K562 (cell line): ENCODE measurements at regions not wholly inside any gene's neighbourhood (a gene's known extent, or its start where the extent isn't known, plus 50 kb on each side); places are given as distances from the start of the nearest gene placed in this dataset.

ENCODE experiments used
- EP300 ChIP-seq: IDR thresholded peaks from 2 replicates; pipeline ENCODE4 v1.6.1; 2012; ENCODE audit warnings: low read length, improper control_type of control experiment
- POLR2A ChIP-seq: fragments of 450-650 bp; conservative IDR thresholded peaks from 2 replicates; pipeline ENCODE4 v1.6.1; 2016
- RAD21 ChIP-seq, 2 experiments: fragments of 250-450 bp in 1 of 2; fragments of 450-650 bp in 1 of 2; sonication (Bioruptor Pico) in 1 of 2; formaldehyde crosslinking in 1 of 2; IDR thresholded peaks in 1 of 2; conservative IDR thresholded peaks in 1 of 2; 2 replicates each; pipeline versions ENCODE4 v1.4.0 to v1.8.0; 2020 to 2022; ENCODE audit warnings: mild to moderate bottlenecking in 2 of 2, moderate library complexity in 1 of 2
- SAFB2 ChIP-seq: fragments of 200-400 bp; formaldehyde crosslinking; IDR thresholded peaks from 2 replicates; pipeline ENCODE4 v1.6.1; 2018; ENCODE audit warnings: borderline replicate concordance, low read length, low read depth, moderate library complexity; ENCODE audit not compliant: severe bottlenecking
- SPI1 ChIP-seq: IDR thresholded peaks from 2 replicates; pipeline ENCODE4 v1.6.1; 2011; ENCODE audit warnings: low read depth, low read length, control low read depth, borderline replicate concordance
- ZNF780A ChIP-seq: fragments of 250-450 bp; sonication (Bioruptor Pico); IDR thresholded peaks from 2 replicates; pipeline ENCODE4 v1.5.0; 2021; ENCODE audit warnings: mild to moderate bottlenecking
- TF ChIP-seq, protein P1 (sequence below): fragments of 250-450 bp; sonication (Bioruptor Pico); IDR thresholded peaks from 2 replicates; pipeline ENCODE4 v1.5.1; 2021; ENCODE audit warnings: mild to moderate bottlenecking
- TF ChIP-seq, protein P2 (sequence below), 3 experiments: IDR thresholded peaks in 2 of 3; conservative IDR thresholded peaks in 1 of 3; 2 replicates each; pipeline ENCODE4 v1.5.1; 2011 to 2012; ENCODE audit warnings: low read length in 3 of 3, mild to moderate bottlenecking in 3 of 3, control low read depth in 2 of 3, improper control_type of control experiment in 1 of 3, inconsistent platforms in 1 of 3, low read depth in 1 of 3, mixed read lengths in 1 of 3, moderate library complexity in 1 of 3; ENCODE audit not compliant: insufficient read depth in 2 of 3
- TF ChIP-seq, protein P3 (sequence below): sonication (generic); formaldehyde crosslinking; IDR thresholded peaks from 2 replicates; pipeline ENCODE4 v1.9.0; 2022; ENCODE audit warnings: mild to moderate bottlenecking, missing genetic modification reagents

DNA sequence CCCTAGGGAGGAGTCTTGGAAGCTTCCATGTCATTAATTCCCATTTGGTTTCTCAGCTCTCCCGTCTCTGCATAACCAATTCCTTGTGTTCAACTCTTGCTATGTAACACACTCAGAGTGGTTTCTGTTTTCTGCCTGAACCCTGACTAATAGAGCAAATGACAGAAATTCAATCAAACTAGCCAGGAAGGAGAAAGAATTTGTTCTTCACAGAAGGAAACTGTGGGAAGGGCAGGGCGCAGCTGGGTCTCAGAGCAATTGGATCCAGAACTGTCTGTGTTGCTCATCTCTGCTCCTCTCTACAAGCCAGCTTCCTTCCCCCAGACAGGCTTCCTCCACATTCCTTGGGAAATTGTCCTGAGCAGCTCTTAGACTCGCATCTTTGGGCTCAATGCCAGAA, 269.8 kb downstream of the TNS1 start:
- no peak for TF ChIP-seq SAFB2
- TF ChIP-seq ZNF780A (CRISPR knock-in tag), result no peak
- no peak for TF ChIP-seq RAD21 (CRISPR knock-in tag; conservative IDR thresholded peaks at IDR 0.05 in 1 of 2, IDR thresholded peaks at IDR 0.05 in 1 of 2)
- TF ChIP-seq EP300, result no peak
- TF ChIP-seq SPI1, result no peak
- TF ChIP-seq, protein P1, sequence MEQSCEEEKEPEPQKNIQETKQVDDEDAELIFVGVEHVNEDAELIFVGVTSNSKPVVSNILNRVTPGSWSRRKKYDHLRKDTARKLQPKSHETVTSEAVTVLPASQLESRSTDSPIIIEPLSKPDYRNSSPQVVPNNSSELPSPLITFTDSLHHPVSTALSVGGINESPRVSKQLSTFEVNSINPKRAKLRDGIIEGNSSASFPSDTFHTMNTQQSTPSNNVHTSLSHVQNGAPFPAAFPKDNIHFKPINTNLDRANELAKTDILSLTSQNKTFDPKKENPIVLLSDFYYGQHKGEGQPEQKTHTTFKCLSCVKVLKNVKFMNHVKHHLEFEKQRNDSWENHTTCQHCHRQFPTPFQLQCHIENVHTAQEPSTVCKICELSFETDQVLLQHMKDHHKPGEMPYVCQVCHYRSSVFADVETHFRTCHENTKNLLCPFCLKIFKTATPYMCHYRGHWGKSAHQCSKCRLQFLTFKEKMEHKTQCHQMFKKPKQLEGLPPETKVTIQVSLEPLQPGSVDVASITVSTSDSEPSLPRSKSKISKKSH (CRISPR knock-in tag), result no peak
- TF ChIP-seq, protein P2, sequence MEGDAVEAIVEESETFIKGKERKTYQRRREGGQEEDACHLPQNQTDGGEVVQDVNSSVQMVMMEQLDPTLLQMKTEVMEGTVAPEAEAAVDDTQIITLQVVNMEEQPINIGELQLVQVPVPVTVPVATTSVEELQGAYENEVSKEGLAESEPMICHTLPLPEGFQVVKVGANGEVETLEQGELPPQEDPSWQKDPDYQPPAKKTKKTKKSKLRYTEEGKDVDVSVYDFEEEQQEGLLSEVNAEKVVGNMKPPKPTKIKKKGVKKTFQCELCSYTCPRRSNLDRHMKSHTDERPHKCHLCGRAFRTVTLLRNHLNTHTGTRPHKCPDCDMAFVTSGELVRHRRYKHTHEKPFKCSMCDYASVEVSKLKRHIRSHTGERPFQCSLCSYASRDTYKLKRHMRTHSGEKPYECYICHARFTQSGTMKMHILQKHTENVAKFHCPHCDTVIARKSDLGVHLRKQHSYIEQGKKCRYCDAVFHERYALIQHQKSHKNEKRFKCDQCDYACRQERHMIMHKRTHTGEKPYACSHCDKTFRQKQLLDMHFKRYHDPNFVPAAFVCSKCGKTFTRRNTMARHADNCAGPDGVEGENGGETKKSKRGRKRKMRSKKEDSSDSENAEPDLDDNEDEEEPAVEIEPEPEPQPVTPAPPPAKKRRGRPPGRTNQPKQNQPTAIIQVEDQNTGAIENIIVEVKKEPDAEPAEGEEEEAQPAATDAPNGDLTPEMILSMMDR (IDR thresholded peaks at IDR 0.05 in 2 of 3, conservative IDR thresholded peaks at IDR 0.05 in 1 of 3; ENCODE audit: insufficient read depth in 2 of 3, low read depth in 1 of 3, low read length in 3 of 3), result no peak
- TF ChIP-seq, protein P3, sequence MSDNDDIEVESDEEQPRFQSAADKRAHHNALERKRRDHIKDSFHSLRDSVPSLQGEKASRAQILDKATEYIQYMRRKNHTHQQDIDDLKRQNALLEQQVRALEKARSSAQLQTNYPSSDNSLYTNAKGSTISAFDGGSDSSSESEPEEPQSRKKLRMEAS (CRISPR knock-in tag), result no peak
- TF ChIP-seq POLR2A, result no peak
